BLaER1 (cell line): ENCODE measurements at regions not wholly inside any gene's neighbourhood (a gene's known extent, or its start where the extent isn't known, plus 50 kb on each side); places are given as distances from the start of the nearest gene placed in this dataset.

Experiments
- H3K27ac ChIP-seq: shearing (Covaris generic); formaldehyde crosslinking; 2 replicates; pipeline ENCODE4 v1.8.1; 2022
- H3K27me3 ChIP-seq: shearing (Covaris generic); formaldehyde crosslinking; 2 replicates; pipeline ENCODE4 v1.8.1; 2022
- H3K36me3 ChIP-seq: shearing (Covaris generic); formaldehyde crosslinking; 2 replicates; pipeline ENCODE4 v1.8.1; 2022
- H3K4me1 ChIP-seq: shearing (Covaris generic); formaldehyde crosslinking; 2 replicates; pipeline ENCODE4 v1.8.1; 2022
- H3K4me2 ChIP-seq: shearing (Covaris generic); formaldehyde crosslinking; 2 replicates; pipeline ENCODE4 v1.8.1; 2022
- H3K4me3 ChIP-seq: shearing (Covaris generic); formaldehyde crosslinking; 2 replicates; pipeline ENCODE4 v1.8.1; 2022
- H3K9ac ChIP-seq: shearing (Covaris generic); formaldehyde crosslinking; 2 replicates; pipeline ENCODE4 v1.8.1; 2022
- H3K9me3 ChIP-seq: shearing (Covaris generic); formaldehyde crosslinking; 2 replicates; pipeline ENCODE4 v1.8.1; 2022
- H4K20me1 ChIP-seq: shearing (Covaris generic); formaldehyde crosslinking; 2 replicates; pipeline ENCODE4 v1.8.1; 2022
- Cebpa-rat ChIP-seq: shearing (Covaris generic); IDR thresholded peaks from 2 replicates; pipeline ENCODE4 v1.8.1; 2022

GRCh38 chr1:55568732-55569131 lies 353.6 kb upstream of the USP24 start:
- Histone ChIP-seq H3K9ac (no peak overlapping the region), H3K27me3 (no peaks in the 10 kb centered on the region), H3K4me3 (no peak overlapping the region), H3K36me3 (no peaks in the 10 kb centered on the region), H3K27ac (no peak overlapping the region), H3K4me2 (no peak overlapping the region), H4K20me1 (no peaks in the 10 kb centered on the region), H3K9me3 (no peaks in the 10 kb centered on the region; the same call in 1 of the 2 replicates), H3K4me1 (no peaks in the 10 kb centered on the region)
- no peak for TF ChIP-seq Cebpa-rat

- no peaks in the 10 kb centered on the region for H4K20me1 ChIP-seq
- no peak overlapping the region for H3K4me2 ChIP-seq
- H3K9me3 ChIP-seq, result 0 out of 2 replicates have a peak, but pooled peaks cover 4% of the 10 kb centered on the region
- no peak for TF ChIP-seq Cebpa-rat
- no peak overlapping the region for H3K9ac ChIP-seq
- H3K36me3 ChIP-seq, result no peaks in the 10 kb centered on the region
- H3K27me3 ChIP-seq, result no peaks in the 10 kb centered on the region
- H3K4me1 ChIP-seq, result no peaks in the 10 kb centered on the region
- H3K27ac ChIP-seq, result no peak overlapping the region
- H3K4me3 ChIP-seq, result no peak overlapping the region
These were observed 345.1 kb upstream of the USP24 start for GRCh38 chr1:55560266-55560665.

GRCh38 chr1:55559842-55560241 lies 344.7 kb upstream of the USP24 start:
- Histone ChIP-seq H3K27me3 (no peaks in the 10 kb centered on the region), H3K4me1 (no peaks in the 10 kb centered on the region), H3K4me3 (no peak overlapping the region), H3K27ac (no peak overlapping the region), H3K4me2 (no peak overlapping the region), H3K9ac (no peak overlapping the region), H4K20me1 (no peaks in the 10 kb centered on the region), H3K9me3 (0 out of 2 replicates have a peak, but pooled peaks cover 4% of the 10 kb centered on the region), H3K36me3 (no peaks in the 10 kb centered on the region)
- TF ChIP-seq Cebpa-rat, result no peak

- Histone ChIP-seq H3K4me1 (no peaks in the 10 kb centered on the region), H3K9ac (no peak overlapping the region), H3K4me3 (no peak overlapping the region), H4K20me1 (no peaks in the 10 kb centered on the region), H3K4me2 (no peak overlapping the region), H3K27ac (no peak overlapping the region), H3K36me3 (no peaks in the 10 kb centered on the region), H3K9me3 (0 out of 2 replicates have a peak, but pooled peaks cover 4% of the 10 kb centered on the region), H3K27me3 (no peaks in the 10 kb centered on the region)
- no peak for TF ChIP-seq Cebpa-rat
These were observed 344.0 kb upstream of the USP24 start for GRCh38 chr1:55559161-55559611.

- no peak overlapping the region for H3K4me3 ChIP-seq
- H3K36me3 ChIP-seq, result no peaks in the 10 kb centered on the region
- H4K20me1 ChIP-seq, result no peaks in the 10 kb centered on the region
- TF ChIP-seq Cebpa-rat, result no peak
- H3K27me3 ChIP-seq, result no peaks in the 10 kb centered on the region
- H3K27ac ChIP-seq, result no peak overlapping the region
- no peaks in the 10 kb centered on the region for H3K4me1 ChIP-seq
- no peak overlapping the region for H3K9ac ChIP-seq
- H3K9me3 ChIP-seq, result 0 out of 2 replicates have a peak, but pooled peaks cover 4% of the 10 kb centered on the region
- no peak overlapping the region for H3K4me2 ChIP-seq
These were observed 343.4 kb upstream of the USP24 start for GRCh38 chr1:55558515-55558914.

GRCh38 chr1:55555956-55556725 lies 341.0 kb upstream of the USP24 start:
- Histone ChIP-seq H4K20me1 (no peaks in the 10 kb centered on the region), H3K36me3 (no peaks in the 10 kb centered on the region), H3K4me1 (no peaks in the 10 kb centered on the region), H3K4me2 (no peak overlapping the region), H3K9ac (no peak overlapping the region), H3K4me3 (no peak overlapping the region), H3K9me3 (peaks cover 6% of the 10 kb centered on the region; the same call in 1 of the 2 replicates), H3K27ac (no peak overlapping the region), H3K27me3 (no peaks in the 10 kb centered on the region)
- no peak for TF ChIP-seq Cebpa-rat

GRCh38 chr1:55554611-55555010 lies 339.4 kb upstream of the USP24 start:
- H3K9me3 ChIP-seq, result peaks cover 6% of the 10 kb centered on the region; the same call in 1 of the 2 replicates
- no peaks in the 10 kb centered on the region for H3K27me3 ChIP-seq
- no peak overlapping the region for H3K27ac ChIP-seq
- no peaks in the 10 kb centered on the region for H4K20me1 ChIP-seq
- no peak for TF ChIP-seq Cebpa-rat
- H3K4me1 ChIP-seq, result no peaks in the 10 kb centered on the region
- no peaks in the 10 kb centered on the region for H3K36me3 ChIP-seq
- no peak overlapping the region for H3K4me2 ChIP-seq
- H3K4me3 ChIP-seq, result no peak overlapping the region
- no peak overlapping the region for H3K9ac ChIP-seq

GRCh38 chr1:55552636-55553035 lies 337.5 kb upstream of the USP24 start:
- H3K4me1 ChIP-seq, result no peaks in the 10 kb centered on the region
- no peaks in the 10 kb centered on the region for H3K27me3 ChIP-seq
- TF ChIP-seq Cebpa-rat, result no peak
- H3K9me3 ChIP-seq, result peaks cover 6% of the 10 kb centered on the region; the same call in 1 of the 2 replicates
- H3K36me3 ChIP-seq, result no peaks in the 10 kb centered on the region
- no peak overlapping the region for H3K27ac ChIP-seq
- no peak overlapping the region for H3K4me3 ChIP-seq
- H4K20me1 ChIP-seq, result no peaks in the 10 kb centered on the region
- no peak overlapping the region for H3K4me2 ChIP-seq
- no peak overlapping the region for H3K9ac ChIP-seq

GRCh38 chr1:55547405-55547804 lies 332.2 kb upstream of the USP24 start:
- TF ChIP-seq Cebpa-rat, result no peak
- no peaks in the 10 kb centered on the region for H4K20me1 ChIP-seq
- no peak overlapping the region for H3K4me2 ChIP-seq
- no peaks in the 10 kb centered on the region for H3K4me1 ChIP-seq
- peaks cover 6% of the 10 kb centered on the region; the same call in 1 of the 2 replicates for H3K9me3 ChIP-seq
- no peak overlapping the region for H3K27ac ChIP-seq
- H3K27me3 ChIP-seq, result no peaks in the 10 kb centered on the region
- no peak overlapping the region for H3K9ac ChIP-seq
- H3K4me3 ChIP-seq, result no peak overlapping the region
- no peaks in the 10 kb centered on the region for H3K36me3 ChIP-seq

- Histone ChIP-seq H3K27ac (no peak overlapping the region), H3K9me3 (no peaks in the 10 kb centered on the region), H3K9ac (no peak overlapping the region), H4K20me1 (no peaks in the 10 kb centered on the region), H3K4me1 (no peaks in the 10 kb centered on the region), H3K4me2 (no peak overlapping the region), H3K36me3 (no peaks in the 10 kb centered on the region), H3K27me3 (no peaks in the 10 kb centered on the region), H3K4me3 (no peak overlapping the region)
- TF ChIP-seq Cebpa-rat, result no peak
These were observed 331.4 kb upstream of the USP24 start for GRCh38 chr1:55546553-55546952.
